A549 (cell line): ENCODE measurements at regions not wholly inside any gene's neighbourhood (a gene's known extent, or its start where the extent isn't known, plus 50 kb on each side); places are given as distances from the start of the nearest gene placed in this dataset.

Experiments used
- ATAC-seq, 2 experiments: fragments of 200-7000 bp in 1 of 2; fragments of >200 bp in 1 of 2; cut with Nextera tagmentation in 1 of 2; cut with Tn5 transposase in 1 of 2; 3 replicates each; pipeline versions ENCODE4 v1.8.0 to v1.9.1; 2018 to 2020; ENCODE audit warnings: mild to moderate bottlenecking in 1 of 2, moderate library complexity in 1 of 2
- CTCF ChIA-PET: fragments of 300-600 bp; sonication (Branson Sonifier 250); formaldehyde crosslinking; extraction: SDS; loops from one replicate; lab custom pipeline; 2021; ENCODE audit warnings: antibody characterized with exemption, inconsistent platforms; lab: Yijun Ruan, JAX
- POLR2A ChIA-PET: fragments of 350-600 bp; formaldehyde crosslinking; extraction: SDS; loops from one replicate; lab custom pipeline; 2021; ENCODE audit warnings: antibody characterized with exemption, inconsistent platforms; lab: Yijun Ruan, JAX
- DNase-seq, 2 experiments: peaks; one replicate each; pipeline versions ENCODE4 v3.0.0 to v3.0.0-alpha.2; 2011 to 2016; ENCODE audit warnings: low read depth in 1 of 2, low spot score in 1 of 2
- FAIRE-seq: peaks from 2 replicates; lab custom pipeline; 2011; peaks lifted over from hg19 to GRCh38; lab: Jason Lieb, UNC
- H3K27ac ChIP-seq, 2 experiments: fragments of >200 bp; sonication (Bioruptor Twin); formaldehyde crosslinking; 3 replicates each; pipeline ENCODE4 v1.5.1; 2016 to 2017
- H3K4me1 ChIP-seq: fragments of >200 bp; sonication (Bioruptor Twin); formaldehyde crosslinking; 3 replicates; pipeline ENCODE4 v1.6.1; 2016
- H3K4me2 ChIP-seq: fragments of >200 bp; sonication (Bioruptor Twin); formaldehyde crosslinking; 3 replicates; pipeline ENCODE4 v1.6.1; 2016
- H3K4me3 ChIP-seq: fragments of >200 bp; sonication (Bioruptor Twin); formaldehyde crosslinking; 3 replicates; pipeline ENCODE4 v1.5.1; 2016
- H3K9me3 ChIP-seq: fragments of >200 bp; sonication (Bioruptor Twin); formaldehyde crosslinking; 3 replicates; pipeline ENCODE4 v1.6.1; 2016
- BHLHE40 ChIP-seq: IDR thresholded peaks from 2 replicates; pipeline ENCODE4 v1.6.1; 2012; ENCODE audit warnings: low read depth, low read length, inconsistent platforms
- CBX2 ChIP-seq: fragments of 200-600 bp; sonication (generic); IDR thresholded peaks from 2 replicates; pipeline ENCODE4 v1.6.1; 2016; ENCODE audit warnings: low read depth, mild to moderate bottlenecking, borderline replicate concordance
- CBX8 ChIP-seq: fragments of 200-600 bp; sonication (generic); IDR thresholded peaks from 2 replicates; pipeline ENCODE4 v1.6.1; 2016
- CEBPB ChIP-seq, 2 experiments: fragments of >200 bp in 1 of 2; sonication (Bioruptor Twin) in 1 of 2; formaldehyde crosslinking in 1 of 2; IDR thresholded peaks; 2 replicates each; pipeline ENCODE4 v1.6.1; 2012 to 2016
- CHD4 ChIP-seq: fragments of 200-600 bp; sonication (generic); IDR thresholded peaks from 2 replicates; pipeline ENCODE4 v1.6.1; 2016; ENCODE audit warnings: antibody characterized with exemption, mild to moderate bottlenecking, borderline replicate concordance
- EHMT2 ChIP-seq: fragments of 200-600 bp; sonication (generic); IDR thresholded peaks from 2 replicates; pipeline ENCODE4 v1.6.1; 2016; ENCODE audit warnings: antibody characterized with exemption, low read depth, mild to moderate bottlenecking, moderate library complexity
- ESRRA ChIP-seq: fragments of 150-350 bp; IDR thresholded peaks from 2 replicates; pipeline ENCODE4 v1.6.1; 2014; ENCODE audit warnings: mild to moderate bottlenecking, low read length, borderline replicate concordance
- FOSB ChIP-seq: fragments of 250-450 bp; sonication (Bioruptor Pico); IDR thresholded peaks from 2 replicates; pipeline ENCODE4 v1.5.0; 2020; ENCODE audit warnings: mild to moderate bottlenecking, moderate library complexity
- GATA3 ChIP-seq: IDR thresholded peaks from 2 replicates; pipeline ENCODE4 v1.6.1; 2012; ENCODE audit warnings: borderline replicate concordance
- HEYL ChIP-seq: fragments of 250-450 bp; sonication (Bioruptor Pico); IDR thresholded peaks from 2 replicates; pipeline ENCODE4 v1.8.0; 2021; ENCODE audit warnings: mild to moderate bottlenecking, moderate library complexity
- JUNB ChIP-seq: fragments of >200 bp; sonication (Bioruptor Twin); formaldehyde crosslinking; IDR thresholded peaks from 2 replicates; pipeline ENCODE4 v1.6.1; 2016
- KDM5A ChIP-seq: fragments of 200-600 bp; sonication (generic); IDR thresholded peaks from 2 replicates; pipeline ENCODE4 v1.6.1; 2016; ENCODE audit warnings: antibody characterized with exemption, mild to moderate bottlenecking
- MAZ ChIP-seq: fragments of 150-350 bp; IDR thresholded peaks from 2 replicates; pipeline ENCODE4 v1.6.1; 2014; ENCODE audit warnings: antibody characterized with exemption, low read depth, low read length, borderline replicate concordance
- NFE2L2 ChIP-seq: fragments of 150-350 bp; conservative IDR thresholded peaks from 2 replicates; pipeline ENCODE4 v1.6.1; 2014; ENCODE audit warnings: low read length
- NR3C1 ChIP-seq: fragments of >200 bp; sonication (Bioruptor Twin); formaldehyde crosslinking; IDR thresholded peaks from 3 replicates; pipeline ENCODE4 v1.6.1; 2017
- PHF8 ChIP-seq: fragments of 200-600 bp; sonication (generic); IDR thresholded peaks from 2 replicates; pipeline ENCODE4 v1.6.1; 2016; ENCODE audit warnings: low read depth, mild to moderate bottlenecking, antibody characterized with exemption, moderate library complexity, borderline replicate concordance
- POLR2AphosphoS2 ChIP-seq: conservative IDR thresholded peaks from 2 replicates; pipeline ENCODE4 v1.6.1; 2012; ENCODE audit warnings: low read length, improper control_type of control experiment, inconsistent platforms
- RNF2 ChIP-seq: fragments of 200-600 bp; sonication (generic); IDR thresholded peaks from 2 replicates; pipeline ENCODE4 v1.6.1; 2016; ENCODE audit warnings: low read depth, mild to moderate bottlenecking, antibody characterized with exemption, moderate library complexity, borderline replicate concordance
- SMC3 ChIP-seq: fragments of >200 bp; sonication (Bioruptor Twin); formaldehyde crosslinking; IDR thresholded peaks from 3 replicates; pipeline ENCODE4 v1.6.1; 2018; ENCODE audit warnings: inconsistent platforms
- SREBF2 ChIP-seq: fragments of 450-650 bp; IDR thresholded peaks from 2 replicates; pipeline ENCODE4 v1.6.1; 2014; ENCODE audit warnings: mild to moderate bottlenecking, moderate library complexity
- ZC3H11A ChIP-seq: fragments of 450-650 bp; IDR thresholded peaks from 2 replicates; pipeline ENCODE4 v1.6.1; 2014; ENCODE audit warnings: antibody characterized with exemption, mild to moderate bottlenecking
- WGBS: methylation state at CpG from one replicate; pipeline ENCODE4 v1.1.6; 2017; ENCODE audit errors: missing lambda C conversion rate; 5-methylcytosine and 5-hydroxymethylcytosine counted together
- TF ChIP-seq, protein P1 (sequence below): fragments of 250-450 bp; sonication (Bioruptor Pico); IDR thresholded peaks from 2 replicates; pipeline ENCODE4 v1.5.0; 2021; ENCODE audit warnings: mild to moderate bottlenecking, moderate library complexity, borderline replicate concordance
- TF ChIP-seq, protein P2 (sequence below): IDR thresholded peaks from 2 replicates; pipeline ENCODE4 v1.6.1; 2012; ENCODE audit warnings: low read depth, borderline replicate concordance
- TF ChIP-seq, protein P3 (sequence below): fragments of 150-350 bp; IDR thresholded peaks from 2 replicates; pipeline ENCODE4 v1.6.1; 2014; ENCODE audit warnings: low read depth, mild to moderate bottlenecking, low read length

DNA sequence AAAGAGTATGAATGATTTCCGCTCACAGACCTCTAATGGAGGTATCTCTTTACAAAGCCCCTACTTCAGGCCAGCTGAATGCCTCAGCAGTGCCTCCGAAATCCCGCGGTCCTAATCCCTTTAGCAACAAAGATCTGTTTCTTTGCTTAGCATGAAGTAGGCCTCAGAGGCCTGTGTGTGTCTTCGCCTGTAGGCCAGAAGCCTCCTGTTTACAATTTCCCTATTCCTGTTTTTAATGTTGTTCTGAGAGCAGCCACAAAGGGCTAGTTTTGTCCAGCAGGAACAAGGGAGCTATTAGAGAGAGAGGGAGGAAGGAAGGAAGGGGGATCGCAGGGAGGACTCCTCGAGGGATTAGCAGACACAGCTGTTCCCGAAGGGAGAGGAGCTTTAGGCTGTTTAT lies 166.4 kb upstream of the SPRY4 start:
- CTCF ChIA-PET: interaction anchor here (0.9 to 1.0 kb wide), 3 partner anchors 11 to 167 kb away, joined by 3 to 5 read pairs (median 3); partner anchors contain the start of gene SPRY4
- 90% methylated on average over 8 of the region's 8 CpGs for WGBS
- Histone ChIP-seq H3K4me2 (no peak overlapping the region), H3K4me3 (no peak overlapping the region)
- POLR2A ChIA-PET: no interaction called here
- ATAC-seq: no peak
- TF ChIP-seq POLR2AphosphoS2 (no peak), ZC3H11A (no peak), CBX8 (no peak), PHF8 (no peak), KDM5A (no peak), JUNB (no peak)
- TF ChIP-seq, all 56 proteins: peak for 0
- Histone ChIP-seq H3K27ac (no peak overlapping the region), H3K9me3 (no peaks in the 10 kb centered on the region), H3K4me1 (no peaks in the 10 kb centered on the region)
- no peak for FAIRE-seq
- no peak for DNase-seq

DNA sequence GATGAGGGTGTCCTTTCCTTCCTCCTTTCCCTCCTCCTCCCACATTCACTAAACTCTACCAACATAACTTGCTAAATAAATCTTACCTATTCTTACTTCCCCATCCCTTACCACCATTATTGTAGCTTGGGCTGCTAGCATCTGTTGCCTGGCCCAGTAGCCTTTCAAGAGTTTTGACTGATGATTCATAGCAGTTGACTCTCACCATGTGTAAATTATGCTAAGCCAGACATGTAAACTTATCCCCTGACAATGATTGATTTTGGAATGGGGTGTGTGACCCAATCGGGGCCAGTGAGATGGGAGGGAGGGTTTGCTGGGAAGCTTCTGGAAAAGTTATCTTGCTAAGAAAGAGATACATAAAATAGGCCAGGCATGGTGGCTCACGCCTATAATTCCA lies 161.8 kb upstream of the SPRY4 start:
- DNase-seq: peak in 1 of 2 experiments; percentile 16
- no peak for TF ChIP-seq MAZ
- no peak for TF ChIP-seq BHLHE40
- TF ChIP-seq CBX2: no peak
- no peak for TF ChIP-seq HEYL (CRISPR knock-in tag)
- no peak for TF ChIP-seq SMC3
- TF ChIP-seq ESRRA: no peak
- no peak for TF ChIP-seq SREBF2
- no peak for TF ChIP-seq FOSB
- TF ChIP-seq NR3C1: no peak
- no peak for TF ChIP-seq CEBPB (IDR thresholded peaks at IDR 0.05)
- TF ChIP-seq POLR2AphosphoS2: no peak
- TF ChIP-seq ZC3H11A: no peak
- TF ChIP-seq EHMT2: no peak
- TF ChIP-seq RNF2: no peak
- TF ChIP-seq, all 56 proteins: peak for 0
- no peak overlapping the region for H3K4me3 ChIP-seq
- H3K9me3 ChIP-seq: no peaks in the 10 kb centered on the region
- CTCF ChIA-PET: no interaction called here
- 67% methylated on average over 2 of the region's 2 CpGs for WGBS
- H3K4me1 ChIP-seq: no peaks in the 10 kb centered on the region
- POLR2A ChIA-PET: no interaction called here
- no peak overlapping the region for H3K4me2 ChIP-seq
- FAIRE-seq (no peak), ATAC-seq (no peak)
- H3K27ac ChIP-seq: no peak overlapping the region

DNA sequence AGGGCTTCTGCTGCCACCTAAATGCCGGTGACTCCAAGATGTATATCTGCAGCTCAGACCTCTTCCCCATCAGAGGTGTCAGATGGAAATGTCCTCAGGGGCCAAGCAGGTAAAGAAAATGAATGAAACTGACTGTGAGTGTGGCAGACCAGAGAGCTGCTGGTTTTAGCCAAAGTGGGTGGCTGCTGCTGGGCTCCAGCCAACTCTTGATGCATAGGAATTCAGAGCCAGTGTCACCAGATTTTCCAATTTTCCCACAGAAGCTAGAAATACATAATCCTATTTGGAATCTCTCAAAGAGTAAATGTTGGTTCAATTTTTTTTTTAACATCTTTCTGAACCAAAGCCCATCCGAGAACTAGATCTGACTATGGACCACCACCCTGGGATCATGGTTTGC lies 161.2 kb upstream of the SPRY4 start:
- ChIA-PET POLR2A (no interaction called here), CTCF (no interaction called here)
- Histone ChIP-seq H3K9me3 (no peaks in the 10 kb centered on the region), H3K4me3 (no peak overlapping the region), H3K4me1 (no peaks in the 10 kb centered on the region), H3K27ac (no peak overlapping the region), H3K4me2 (no peak overlapping the region)
- TF ChIP-seq ESRRA (no peak), RNF2 (no peak), CHD4 (no peak), GATA3 (no peak), NFE2L2 (no peak)
- TF ChIP-seq, protein P1, sequence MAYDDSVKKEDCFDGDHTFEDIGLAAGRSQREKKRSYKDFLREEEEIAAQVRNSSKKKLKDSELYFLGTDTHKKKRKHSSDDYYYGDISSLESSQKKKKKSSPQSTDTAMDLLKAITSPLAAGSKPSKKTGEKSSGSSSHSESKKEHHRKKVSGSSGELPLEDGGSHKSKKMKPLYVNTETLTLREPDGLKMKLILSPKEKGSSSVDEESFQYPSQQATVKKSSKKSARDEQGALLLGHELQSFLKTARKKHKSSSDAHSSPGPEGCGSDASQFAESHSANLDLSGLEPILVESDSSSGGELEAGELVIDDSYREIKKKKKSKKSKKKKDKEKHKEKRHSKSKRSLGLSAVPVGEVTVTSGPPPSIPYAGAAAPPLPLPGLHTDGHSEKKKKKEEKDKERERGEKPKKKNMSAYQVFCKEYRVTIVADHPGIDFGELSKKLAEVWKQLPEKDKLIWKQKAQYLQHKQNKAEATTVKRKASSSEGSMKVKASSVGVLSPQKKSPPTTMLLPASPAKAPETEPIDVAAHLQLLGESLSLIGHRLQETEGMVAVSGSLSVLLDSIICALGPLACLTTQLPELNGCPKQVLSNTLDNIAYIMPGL (CRISPR knock-in tag): no peak
- TF ChIP-seq, protein P2, sequence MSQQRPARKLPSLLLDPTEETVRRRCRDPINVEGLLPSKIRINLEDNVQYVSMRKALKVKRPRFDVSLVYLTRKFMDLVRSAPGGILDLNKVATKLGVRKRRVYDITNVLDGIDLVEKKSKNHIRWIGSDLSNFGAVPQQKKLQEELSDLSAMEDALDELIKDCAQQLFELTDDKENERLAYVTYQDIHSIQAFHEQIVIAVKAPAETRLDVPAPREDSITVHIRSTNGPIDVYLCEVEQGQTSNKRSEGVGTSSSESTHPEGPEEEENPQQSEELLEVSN: no peak
- TF ChIP-seq, protein P3, sequence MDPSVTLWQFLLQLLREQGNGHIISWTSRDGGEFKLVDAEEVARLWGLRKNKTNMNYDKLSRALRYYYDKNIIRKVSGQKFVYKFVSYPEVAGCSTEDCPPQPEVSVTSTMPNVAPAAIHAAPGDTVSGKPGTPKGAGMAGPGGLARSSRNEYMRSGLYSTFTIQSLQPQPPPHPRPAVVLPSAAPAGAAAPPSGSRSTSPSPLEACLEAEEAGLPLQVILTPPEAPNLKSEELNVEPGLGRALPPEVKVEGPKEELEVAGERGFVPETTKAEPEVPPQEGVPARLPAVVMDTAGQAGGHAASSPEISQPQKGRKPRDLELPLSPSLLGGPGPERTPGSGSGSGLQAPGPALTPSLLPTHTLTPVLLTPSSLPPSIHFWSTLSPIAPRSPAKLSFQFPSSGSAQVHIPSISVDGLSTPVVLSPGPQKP: no peak
- FAIRE-seq (no peak), DNase-seq (no peak), ATAC-seq (no peak)
- WGBS: 82% methylated on average over 2 of the region's 2 CpGs
